Chondrocyte (in vitro differentiated cells): ENCODE measurements at regions not wholly inside any gene's neighbourhood (a gene's known extent, or its start where the extent isn't known, plus 50 kb on each side); places are given as distances from the start of the nearest gene placed in this dataset.

Source experiments
- DNase-seq: peaks from one replicate; pipeline ENCODE4 v3.0.0; 2021; ENCODE audit warnings: mixed read lengths, low spot score
- H3K27ac Mint-ChIP-seq: one replicate; pipeline ENCODE4 v1.8.0; 2021; ENCODE audit warnings: mild to moderate bottlenecking, moderate library complexity, mixed read lengths; ENCODE audit not compliant: unreplicated experiment
- H3K27me3 Mint-ChIP-seq: 2 replicates; pipeline ENCODE4 v1.8.0; 2021; ENCODE audit warnings: low read depth, mixed read lengths
- H3K36me3 Mint-ChIP-seq: 2 replicates; pipeline ENCODE4 v1.8.0; 2021; ENCODE audit warnings: low read depth, mixed read lengths
- H3K4me1 Mint-ChIP-seq: 2 replicates; pipeline ENCODE4 v1.8.0; 2021; ENCODE audit warnings: low read depth, mild to moderate bottlenecking, mixed read lengths
- H3K4me3 Mint-ChIP-seq: one replicate; pipeline ENCODE4 v1.8.0; 2021; ENCODE audit warnings: mild to moderate bottlenecking, moderate library complexity, mixed read lengths; ENCODE audit not compliant: unreplicated experiment
- H3K9me3 Mint-ChIP-seq: 2 replicates; pipeline ENCODE4 v1.8.0; 2021; ENCODE audit warnings: low read depth, mixed read lengths
- CTCF ChIP-seq: fragments of 200-600 bp; sonication (generic); IDR thresholded peaks from 2 replicates; pipeline ENCODE4 v1.5.0; 2021; ENCODE audit warnings: antibody characterized with exemption, mild to moderate bottlenecking, moderate library complexity

- no peaks in the 10 kb centered on the region for H3K36me3 Mint-ChIP-seq
- no peak overlapping the region for H3K4me3 Mint-ChIP-seq
- H3K27ac Mint-ChIP-seq, result no peak overlapping the region
- H3K9me3 Mint-ChIP-seq, result peaks cover 4% of the 10 kb centered on the region
- no peaks in the 10 kb centered on the region for H3K27me3 Mint-ChIP-seq
- no peak for TF ChIP-seq CTCF
- no peak for DNase-seq
- peaks cover 10% of the 10 kb centered on the region for H3K4me1 Mint-ChIP-seq
Observed at GRCh38 chr6:8535519-8535918, 100.2 kb upstream of the SLC35B3 start.

- H3K27me3 Mint-ChIP-seq, result peaks cover 3% of the 10 kb centered on the region
- peak overlapping the region; percentile 17 for H3K4me3 Mint-ChIP-seq
- TF ChIP-seq CTCF, result peak; percentile 16
- H3K36me3 Mint-ChIP-seq, result no peaks in the 10 kb centered on the region
- H3K4me1 Mint-ChIP-seq, result peaks cover 6% of the 10 kb centered on the region
- DNase-seq, result no peak
- H3K9me3 Mint-ChIP-seq, result no peaks in the 10 kb centered on the region
- no peak overlapping the region for H3K27ac Mint-ChIP-seq
Observed at GRCh38 chr6:8530785-8531435, 95.6 kb upstream of the SLC35B3 start.

- Mint-ChIP-seq H3K36me3 (no peaks in the 10 kb centered on the region), H3K27me3 (peaks cover 3% of the 10 kb centered on the region), H3K9me3 (no peaks in the 10 kb centered on the region), H3K4me1 (peaks cover 6% of the 10 kb centered on the region), H3K27ac (no peak overlapping the region), H3K4me3 (no peak overlapping the region)
- TF ChIP-seq CTCF, result no peak
- DNase-seq, result no peak
Observed at GRCh38 chr6:8529250-8529649, 93.9 kb upstream of the SLC35B3 start.

GRCh38 chr6:8527818-8528217 lies 92.5 kb upstream of the SLC35B3 start:
- H3K4me1 Mint-ChIP-seq, result peaks cover 6% of the 10 kb centered on the region
- peaks cover 3% of the 10 kb centered on the region for H3K27me3 Mint-ChIP-seq
- H3K9me3 Mint-ChIP-seq, result no peaks in the 10 kb centered on the region
- no peaks in the 10 kb centered on the region for H3K36me3 Mint-ChIP-seq
- H3K27ac Mint-ChIP-seq, result no peak overlapping the region
- no peak for TF ChIP-seq CTCF
- no peak for DNase-seq
- no peak overlapping the region for H3K4me3 Mint-ChIP-seq

GRCh38 chr6:8526624-8527023 lies 91.3 kb upstream of the SLC35B3 start:
- no peak for TF ChIP-seq CTCF
- no peaks in the 10 kb centered on the region for H3K36me3 Mint-ChIP-seq
- no peak overlapping the region for H3K4me3 Mint-ChIP-seq
- H3K27me3 Mint-ChIP-seq, result peaks cover 3% of the 10 kb centered on the region
- H3K27ac Mint-ChIP-seq, result no peak overlapping the region
- peaks cover 6% of the 10 kb centered on the region for H3K4me1 Mint-ChIP-seq
- peaks cover 6% of the 10 kb centered on the region for H3K9me3 Mint-ChIP-seq
- no peak for DNase-seq
